ENCODE measurements at regions not wholly inside any gene's neighbourhood (a gene's known extent, or its start where the extent isn't known, plus 50 kb on each side); places are given as distances from the start of the nearest gene placed in this dataset.

GRCh38 chr1:34657266-34657665 is 97.6 kb upstream of the GJB5 start:
- Histone ChIP-seq H3K9me2 (replicated peaks; ENCODE audit: insufficient read depth, low read length) (no peaks in the 10 kb centered on the region), H3K36me3 (ENCODE audit: insufficient read depth, low read length) (no peaks in the 10 kb centered on the region), H3K27me3 (ENCODE audit: low read length) (no peaks in the 10 kb centered on the region), H2AFZ (ENCODE audit: low read length) (no peak overlapping the region), H3K9ac (ENCODE audit: low read length) (no peak overlapping the region), H3K4me3 (ENCODE audit: low read length) (no peak overlapping the region), H3K4me2 (ENCODE audit: low read depth, low read length, poor library complexity, severe bottlenecking) (no peak overlapping the region), H3K9me3 (ENCODE audit: low read length) (no peaks in the 10 kb centered on the region), H3K27ac (ENCODE audit: low read length) (no peak overlapping the region), H3K79me2 (ENCODE audit: low read length) (no peaks in the 10 kb centered on the region), H3K4me1 (ENCODE audit: low read length) (no peaks in the 10 kb centered on the region), H4K20me1 (ENCODE audit: insufficient read depth, low read depth, low read length) (no peaks in the 10 kb centered on the region)
- no peak for DNase-seq

GRCh38 chr1:34657849-34658248 is 97.0 kb upstream of the GJB5 start:
- no peaks in the 10 kb centered on the region for H3K9me3 ChIP-seq (ENCODE audit: low read length)
- H4K20me1 ChIP-seq (ENCODE audit: insufficient read depth, low read depth, low read length): no peaks in the 10 kb centered on the region
- DNase-seq: no peak
- H3K4me3 ChIP-seq (ENCODE audit: low read length): no peak overlapping the region
- no peak overlapping the region for H3K27ac ChIP-seq (ENCODE audit: low read length)
- H3K9ac ChIP-seq (ENCODE audit: low read length): no peak overlapping the region
- H2AFZ ChIP-seq (ENCODE audit: low read length): no peak overlapping the region
- H3K4me2 ChIP-seq (ENCODE audit: low read depth, low read length, poor library complexity, severe bottlenecking): no peak overlapping the region
- H3K9me2 ChIP-seq (replicated peaks; ENCODE audit: insufficient read depth, low read length): no peaks in the 10 kb centered on the region
- H3K79me2 ChIP-seq (ENCODE audit: low read length): no peaks in the 10 kb centered on the region
- no peaks in the 10 kb centered on the region for H3K36me3 ChIP-seq (ENCODE audit: insufficient read depth, low read length)
- H3K4me1 ChIP-seq (ENCODE audit: low read length): no peaks in the 10 kb centered on the region
- H3K27me3 ChIP-seq (ENCODE audit: low read length): no peaks in the 10 kb centered on the region

- no peak overlapping the region for H3K27ac ChIP-seq (ENCODE audit: low read length)
- no peak overlapping the region for H3K4me2 ChIP-seq (ENCODE audit: low read depth, low read length, poor library complexity, severe bottlenecking)
- no peaks in the 10 kb centered on the region for H3K4me1 ChIP-seq (ENCODE audit: low read length)
- no peak overlapping the region for H3K4me3 ChIP-seq (ENCODE audit: low read length)
- H3K79me2 ChIP-seq (ENCODE audit: low read length): no peaks in the 10 kb centered on the region
- no peaks in the 10 kb centered on the region for H3K9me2 ChIP-seq (replicated peaks; ENCODE audit: insufficient read depth, low read length)
- H2AFZ ChIP-seq (ENCODE audit: low read length): no peak overlapping the region
- no peaks in the 10 kb centered on the region for H4K20me1 ChIP-seq (ENCODE audit: insufficient read depth, low read depth, low read length)
- no peaks in the 10 kb centered on the region for H3K27me3 ChIP-seq (ENCODE audit: low read length)
- no peak for DNase-seq
- no peaks in the 10 kb centered on the region for H3K36me3 ChIP-seq (ENCODE audit: insufficient read depth, low read length)
- H3K9ac ChIP-seq (ENCODE audit: low read length): no peak overlapping the region
- no peaks in the 10 kb centered on the region for H3K9me3 ChIP-seq (ENCODE audit: low read length)
Measured at GRCh38 chr1:34663031-34663430, 91.8 kb upstream of the GJB5 start.

GRCh38 chr1:34668063-34668462 is 86.8 kb upstream of the GJB5 start:
- Histone ChIP-seq H3K9me3 (ENCODE audit: low read length) (no peaks in the 10 kb centered on the region), H4K20me1 (ENCODE audit: insufficient read depth, low read depth, low read length) (no peaks in the 10 kb centered on the region), H3K27me3 (ENCODE audit: low read length) (no peaks in the 10 kb centered on the region), H3K4me3 (ENCODE audit: low read length) (no peak overlapping the region), H3K9ac (ENCODE audit: low read length) (no peak overlapping the region), H3K4me2 (ENCODE audit: low read depth, low read length, poor library complexity, severe bottlenecking) (no peak overlapping the region), H2AFZ (ENCODE audit: low read length) (no peak overlapping the region), H3K9me2 (replicated peaks; ENCODE audit: insufficient read depth, low read length) (no peaks in the 10 kb centered on the region), H3K36me3 (ENCODE audit: insufficient read depth, low read length) (no peaks in the 10 kb centered on the region), H3K27ac (ENCODE audit: low read length) (no peak overlapping the region), H3K4me1 (ENCODE audit: low read length) (no peaks in the 10 kb centered on the region), H3K79me2 (ENCODE audit: low read length) (no peaks in the 10 kb centered on the region)
- no peak for DNase-seq

GRCh38 chr1:34670982-34671381 is 83.9 kb upstream of the GJB5 start:
- Histone ChIP-seq H3K36me3 (ENCODE audit: insufficient read depth, low read length) (no peaks in the 10 kb centered on the region), H3K9me2 (replicated peaks; ENCODE audit: insufficient read depth, low read length) (no peaks in the 10 kb centered on the region), H3K4me2 (ENCODE audit: low read depth, low read length, poor library complexity, severe bottlenecking) (no peak overlapping the region), H3K27me3 (ENCODE audit: low read length) (no peaks in the 10 kb centered on the region), H3K79me2 (ENCODE audit: low read length) (no peaks in the 10 kb centered on the region), H3K4me3 (ENCODE audit: low read length) (no peak overlapping the region), H3K9ac (ENCODE audit: low read length) (no peak overlapping the region), H4K20me1 (ENCODE audit: insufficient read depth, low read depth, low read length) (no peaks in the 10 kb centered on the region), H3K9me3 (ENCODE audit: low read length) (no peaks in the 10 kb centered on the region), H3K4me1 (ENCODE audit: low read length) (no peaks in the 10 kb centered on the region), H2AFZ (ENCODE audit: low read length) (no peak overlapping the region), H3K27ac (ENCODE audit: low read length) (no peak overlapping the region)
- DNase-seq: no peak

DNA sequence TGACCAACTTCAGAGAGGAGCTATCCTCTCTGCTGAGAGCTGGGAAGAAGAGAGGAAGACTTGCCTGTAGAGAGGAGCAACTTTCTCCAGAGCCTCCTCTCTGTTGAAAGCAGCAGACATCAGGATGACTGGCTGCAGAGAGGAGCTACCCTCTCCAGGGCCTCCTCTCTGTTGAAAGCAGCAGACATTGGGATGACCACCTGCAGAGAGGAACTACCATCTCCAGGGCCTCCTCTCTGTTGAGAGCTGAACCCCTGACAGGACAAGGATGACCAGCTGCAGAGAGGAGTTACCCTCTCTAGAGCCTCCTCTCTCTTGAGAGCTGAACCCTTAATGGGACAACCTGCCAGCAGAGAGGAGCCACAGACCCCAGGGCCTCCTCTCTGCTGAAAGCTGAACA is 83.0 kb upstream of the GJB5 start:
- no peaks in the 10 kb centered on the region for H4K20me1 ChIP-seq (ENCODE audit: insufficient read depth, low read depth, low read length)
- DNase-seq: no peak
- no peaks in the 10 kb centered on the region for H3K27me3 ChIP-seq (ENCODE audit: low read length)
- no peaks in the 10 kb centered on the region for H3K4me1 ChIP-seq (ENCODE audit: low read length)
- no peak overlapping the region for H3K27ac ChIP-seq (ENCODE audit: low read length)
- no peak overlapping the region for H3K4me2 ChIP-seq (ENCODE audit: low read depth, low read length, poor library complexity, severe bottlenecking)
- no peak overlapping the region for H3K9ac ChIP-seq (ENCODE audit: low read length)
- H2AFZ ChIP-seq (ENCODE audit: low read length): no peak overlapping the region
- H3K9me3 ChIP-seq (ENCODE audit: low read length): no peaks in the 10 kb centered on the region
- H3K4me3 ChIP-seq (ENCODE audit: low read length): no peak overlapping the region
- H3K79me2 ChIP-seq (ENCODE audit: low read length): no peaks in the 10 kb centered on the region
- H3K36me3 ChIP-seq (ENCODE audit: insufficient read depth, low read length): no peaks in the 10 kb centered on the region
- H3K9me2 ChIP-seq (replicated peaks; ENCODE audit: insufficient read depth, low read length): no peaks in the 10 kb centered on the region

DNA sequence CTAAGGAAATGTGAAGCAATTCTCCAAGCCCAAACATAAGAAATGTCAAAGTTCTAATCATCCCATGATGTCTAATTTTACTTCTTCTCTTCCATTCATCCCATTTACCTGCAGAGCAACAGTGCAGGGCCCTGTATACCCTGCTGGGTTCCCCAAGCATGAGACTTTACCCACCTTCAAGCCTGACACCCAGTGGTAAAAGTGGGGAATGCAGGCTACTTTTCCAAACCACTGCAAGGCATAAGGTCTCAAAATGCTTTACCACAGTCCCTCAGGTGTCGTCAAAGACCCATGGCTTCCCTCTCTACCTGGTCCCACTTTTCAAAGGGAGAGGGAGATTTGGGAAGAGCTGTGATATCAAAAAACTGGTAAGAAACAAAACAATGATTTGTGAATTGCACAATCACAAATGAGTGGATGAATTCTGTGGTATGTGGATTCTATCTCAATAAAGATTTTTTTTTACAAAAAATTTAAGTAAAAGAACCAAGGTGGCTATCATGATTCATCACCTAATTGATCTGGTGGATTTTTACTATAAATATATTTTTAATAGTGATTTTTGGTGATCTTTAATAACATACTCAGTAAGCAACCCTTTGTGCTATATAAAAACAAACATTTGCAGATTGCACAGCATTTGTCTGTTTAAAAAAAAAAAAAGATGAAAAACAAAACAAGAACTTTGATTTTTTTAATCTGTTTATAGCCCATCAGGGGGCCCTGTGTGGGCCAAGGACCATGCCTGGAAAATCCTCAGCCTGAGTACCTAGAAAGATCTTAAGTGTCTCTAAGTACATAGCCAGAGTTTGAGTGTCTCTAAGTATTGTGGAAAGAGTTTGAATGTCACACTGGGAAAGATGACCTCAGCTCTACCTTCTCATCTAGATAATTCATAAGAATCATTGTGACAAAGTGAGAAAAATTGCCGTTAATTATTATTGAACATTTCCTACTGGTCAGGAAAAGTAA is 73.1 kb upstream of the GJB5 start:
- H3K27ac ChIP-seq (ENCODE audit: low read length): no peak overlapping the region
- no peak overlapping the region for H2AFZ ChIP-seq (ENCODE audit: low read length)

GRCh38 chr1:34682452-34683223 is 72.2 kb upstream of the GJB5 start:
- no peak for DNase-seq
- Histone ChIP-seq H4K20me1 (ENCODE audit: insufficient read depth, low read depth, low read length) (no peaks in the 10 kb centered on the region), H3K9ac (ENCODE audit: low read length) (no peak overlapping the region), H3K27me3 (ENCODE audit: low read length) (0 out of 2 replicates have a peak, but pooled peaks cover 2% of the 10 kb centered on the region), H3K36me3 (ENCODE audit: insufficient read depth, low read length) (no peaks in the 10 kb centered on the region), H3K27ac (ENCODE audit: low read length) (no peak overlapping the region), H3K4me1 (ENCODE audit: low read length) (peaks cover 7% of the 10 kb centered on the region), H2AFZ (ENCODE audit: low read length) (no peak overlapping the region), H3K79me2 (ENCODE audit: low read length) (no peaks in the 10 kb centered on the region), H3K4me3 (ENCODE audit: low read length) (no peak overlapping the region), H3K9me3 (ENCODE audit: low read length) (no peaks in the 10 kb centered on the region), H3K9me2 (replicated peaks; ENCODE audit: insufficient read depth, low read length) (no peaks in the 10 kb centered on the region), H3K4me2 (ENCODE audit: low read depth, low read length, poor library complexity, severe bottlenecking) (no peak overlapping the region)

More for the DNA sequence above, 73.1 kb upstream of the GJB5 start:
- no peaks in the 10 kb centered on the region for H3K79me2 ChIP-seq (ENCODE audit: low read length)
- H3K9ac ChIP-seq (ENCODE audit: low read length): no peak overlapping the region
- no peaks in the 10 kb centered on the region for H3K9me2 ChIP-seq (replicated peaks; ENCODE audit: insufficient read depth, low read length)
- 0 out of 2 replicates have a peak, but pooled peaks cover 2% of the 10 kb centered on the region for H3K27me3 ChIP-seq (ENCODE audit: low read length)
- H3K36me3 ChIP-seq (ENCODE audit: insufficient read depth, low read length): no peaks in the 10 kb centered on the region
- DNase-seq: peak; percentile 79
- H3K9me3 ChIP-seq (ENCODE audit: low read length): no peaks in the 10 kb centered on the region
- no peaks in the 10 kb centered on the region for H4K20me1 ChIP-seq (ENCODE audit: insufficient read depth, low read depth, low read length)
- H3K4me3 ChIP-seq (ENCODE audit: low read length): no peak overlapping the region
- no peak overlapping the region for H3K4me2 ChIP-seq (ENCODE audit: low read depth, low read length, poor library complexity, severe bottlenecking)
- H3K4me1 ChIP-seq (ENCODE audit: low read length): peaks cover 7% of the 10 kb centered on the region
